Vagina (tissue), 2 donors: ENCODE measurements at regions not wholly inside any gene's neighbourhood (a gene's known extent, or its start where the extent isn't known, plus 50 kb on each side); places are given as distances from the start of the nearest gene placed in this dataset.
"Not testable (repeated sequence)": the region's sequence is repeated elsewhere in the genome, so short reads cannot be mapped to it uniquely, and the experiment has no call there.

Source experiments
- POLR2A ChIP-seq, 2 donors: fragments of 450-650 bp; IDR thresholded peaks; one replicate each; pipeline ENCODE4 v1.6.1; 2017; ENCODE audit warnings: antibody characterized with exemption in 2 of 2, mild to moderate bottlenecking in 2 of 2, moderate library complexity in 2 of 2
- TF ChIP-seq, protein P1 (sequence below), 3 experiments: fragments of 450-650 bp in 2 of 3; fragments of 200-600 bp in 1 of 3; sonication (generic) in 1 of 3; IDR thresholded peaks; one replicate each; pipeline ENCODE4 v1.5.1; 2017 to 2019; ENCODE audit warnings: antibody characterized with exemption in 3 of 3, mild to moderate bottlenecking in 2 of 3, moderate library complexity in 2 of 3

DNA sequence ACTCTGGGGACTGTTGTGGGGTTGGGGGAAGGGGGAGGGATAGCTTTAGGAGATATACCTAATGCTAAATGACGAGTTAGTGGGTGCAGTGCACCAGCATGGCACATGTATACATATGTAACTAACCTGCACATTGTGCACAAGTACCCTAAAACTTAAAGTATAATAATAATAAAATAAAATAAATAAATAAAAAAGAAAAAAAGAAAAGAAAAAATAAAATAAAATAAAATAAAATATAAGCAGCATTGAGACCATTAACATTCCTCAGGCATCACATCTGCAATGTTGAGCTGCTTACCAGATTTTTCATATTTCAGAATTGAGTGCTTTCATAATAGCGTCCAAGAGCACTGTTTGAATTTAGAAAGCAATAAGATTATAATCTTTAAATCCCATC lies 263.2 kb upstream of the GJE1 start:
- TF ChIP-seq, protein P1, sequence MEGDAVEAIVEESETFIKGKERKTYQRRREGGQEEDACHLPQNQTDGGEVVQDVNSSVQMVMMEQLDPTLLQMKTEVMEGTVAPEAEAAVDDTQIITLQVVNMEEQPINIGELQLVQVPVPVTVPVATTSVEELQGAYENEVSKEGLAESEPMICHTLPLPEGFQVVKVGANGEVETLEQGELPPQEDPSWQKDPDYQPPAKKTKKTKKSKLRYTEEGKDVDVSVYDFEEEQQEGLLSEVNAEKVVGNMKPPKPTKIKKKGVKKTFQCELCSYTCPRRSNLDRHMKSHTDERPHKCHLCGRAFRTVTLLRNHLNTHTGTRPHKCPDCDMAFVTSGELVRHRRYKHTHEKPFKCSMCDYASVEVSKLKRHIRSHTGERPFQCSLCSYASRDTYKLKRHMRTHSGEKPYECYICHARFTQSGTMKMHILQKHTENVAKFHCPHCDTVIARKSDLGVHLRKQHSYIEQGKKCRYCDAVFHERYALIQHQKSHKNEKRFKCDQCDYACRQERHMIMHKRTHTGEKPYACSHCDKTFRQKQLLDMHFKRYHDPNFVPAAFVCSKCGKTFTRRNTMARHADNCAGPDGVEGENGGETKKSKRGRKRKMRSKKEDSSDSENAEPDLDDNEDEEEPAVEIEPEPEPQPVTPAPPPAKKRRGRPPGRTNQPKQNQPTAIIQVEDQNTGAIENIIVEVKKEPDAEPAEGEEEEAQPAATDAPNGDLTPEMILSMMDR (IDR thresholded peaks at IDR 0.05) = not testable (repeated sequence)
- not testable (repeated sequence) for TF ChIP-seq POLR2A (IDR thresholded peaks at IDR 0.05)
